K562 (cell line): ENCODE measurements at regions not wholly inside any gene's neighbourhood (a gene's known extent, or its start where the extent isn't known, plus 50 kb on each side); places are given as distances from the start of the nearest gene placed in this dataset.

Source experiments
- ATAC-seq: fragments of 200-7000 bp; cut with Tn5 transposase; 3 replicates; pipeline ENCODE4 v1.9.1; 2020; ENCODE audit warnings: moderate library complexity
- BruUV-seq: library from RNA; stranded (reverse); fragments of 400-500 nt; replicated peaks from 2 replicates; lab custom pipeline; 2021; lab: Mats Ljungman, UMichigan
- CTCF ChIA-PET: fragments of 300-600 bp; formaldehyde crosslinking; extraction: SDS; loops from one replicate; lab custom pipeline; 2021; ENCODE audit warnings: low intra/inter-chr PET ratio; lab: Yijun Ruan, JAX
- POLR2A ChIA-PET: fragments of 300-600, 350-650 bp; sonication (Branson Sonifier 250); formaldehyde crosslinking; extraction: SDS; loops from one replicate; lab custom pipeline; 2021; ENCODE audit warnings: antibody characterized with exemption, inconsistent platforms; lab: Yijun Ruan, JAX
- DNase-seq, 4 experiments: peaks; one replicate each; pipeline versions ENCODE4 v3.0.0 to v3.0.0-alpha.2; 2011 to 2018; ENCODE audit warnings: low spot score in 3 of 4, mixed read lengths in 3 of 4; ENCODE audit errors: extremely low read depth in 1 of 4
- FAIRE-seq: peaks from 2 replicates; lab custom pipeline; 2011; peaks lifted over from hg19 to GRCh38; lab: Jason Lieb, UNC
- H2AFZ ChIP-seq: 2 replicates; pipeline ENCODE4 v1.6.0; 2011; ENCODE audit warnings: low read depth, low read length, control low read depth, inconsistent platforms
- H3K27ac ChIP-seq: fragments of 200-600 bp; 3 replicates; pipeline ENCODE4 v1.8.0; 2011; ENCODE audit warnings: low read depth, mild to moderate bottlenecking, control low read depth, inconsistent platforms, low read length, moderate library complexity, mixed read lengths; ENCODE audit errors: extremely low read depth
- H3K27me3 ChIP-seq, 2 experiments: fragments of 300-600 bp in 1 of 2; 2 replicates in 1 of 2; 3 replicates in 1 of 2; pipeline versions ENCODE4 v1.6.0 to v1.8.0; 2011; ENCODE audit warnings: inconsistent platforms in 2 of 2, low read length in 2 of 2, mild to moderate bottlenecking in 1 of 2, mixed read lengths in 1 of 2, moderate library complexity in 1 of 2; ENCODE audit not compliant: control insufficient read depth in 2 of 2, insufficient read depth in 2 of 2
- H3K36me3 ChIP-seq: fragments of 300-600 bp; 3 replicates; pipeline ENCODE4 v1.8.0; 2011; ENCODE audit warnings: mild to moderate bottlenecking, low read length, inconsistent platforms; ENCODE audit not compliant: control insufficient read depth, insufficient read depth
- H3K4me1 ChIP-seq, 2 experiments: fragments of 200-600 bp in 1 of 2; replicated peaks in 1 of 2; 2 replicates in 1 of 2; 3 replicates in 1 of 2; pipeline versions ENCODE4 v1.5.1 to v1.8.0; 2011; ENCODE audit warnings: inconsistent platforms in 2 of 2, low read length in 2 of 2, mild to moderate bottlenecking in 1 of 2, mixed read lengths in 1 of 2, moderate library complexity in 1 of 2; ENCODE audit not compliant: control insufficient read depth in 2 of 2, insufficient read depth in 2 of 2
- H3K4me2 ChIP-seq: 2 replicates; pipeline ENCODE4 v1.6.1; 2011; ENCODE audit warnings: low read length, control low read depth, inconsistent platforms, mixed read lengths; ENCODE audit not compliant: insufficient read depth
- H3K4me3 ChIP-seq: fragments of 200-600 bp; sonication (generic), shearing (Covaris generic); 2 replicates; pipeline ENCODE4 v1.5.1; 2016; ENCODE audit warnings: control low read depth, inconsistent platforms
- H3K79me2 ChIP-seq: fragments of 200-600 bp; 3 replicates; pipeline ENCODE4 v1.8.0; 2011; ENCODE audit warnings: low read length, inconsistent platforms; ENCODE audit not compliant: control insufficient read depth, insufficient read depth
- H3K9ac ChIP-seq, 2 experiments: 2 replicates each; pipeline versions ENCODE4 v1.6.0 to v1.6.1; 2011; ENCODE audit warnings: low read depth in 2 of 2, low read length in 2 of 2, control low read depth in 1 of 2, inconsistent platforms in 1 of 2, mild to moderate bottlenecking in 1 of 2, mixed read lengths in 1 of 2; ENCODE audit not compliant: insufficient read depth in 1 of 2
- H3K9me1 ChIP-seq: one replicate; pipeline ENCODE4 v1.6.0; 2011; ENCODE audit warnings: inconsistent platforms, mild to moderate bottlenecking, low read length, moderate library complexity; ENCODE audit not compliant: control insufficient read depth, insufficient read depth
- H3K9me3 ChIP-seq: replicated peaks from 2 replicates; pipeline ENCODE4 v1.5.1; 2011; ENCODE audit warnings: low read depth, low read length, inconsistent platforms; ENCODE audit not compliant: control insufficient read depth, insufficient read depth
- H4K20me1 ChIP-seq: replicated peaks from 2 replicates; pipeline ENCODE4 v1.6.1; 2011; ENCODE audit warnings: low read length, inconsistent platforms, mixed read lengths; ENCODE audit not compliant: control insufficient read depth, insufficient read depth
- BRF1 ChIP-seq: IDR thresholded peaks from 3 replicates; pipeline ENCODE4 v1.6.1; 2011; ENCODE audit warnings: borderline replicate concordance, mild to moderate bottlenecking; ENCODE audit not compliant: insufficient read length; ENCODE audit errors: extremely low read depth
- CBX1 ChIP-seq: sonication (generic); IDR thresholded peaks from 2 replicates; pipeline ENCODE4 v1.6.1; 2016; ENCODE audit warnings: antibody characterized with exemption, low read depth, mild to moderate bottlenecking
- ELF2 ChIP-seq: fragments of 250-450 bp; sonication (Bioruptor Pico); IDR thresholded peaks from 2 replicates; pipeline ENCODE4 v1.5.0; 2021; ENCODE audit warnings: mild to moderate bottlenecking
- HDAC1 ChIP-seq, 2 experiments: fragments of 450-650 bp; IDR thresholded peaks; 2 replicates each; pipeline ENCODE4 v1.6.1; 2016 to 2017; ENCODE audit warnings: inconsistent platforms in 1 of 2, mild to moderate bottlenecking in 1 of 2, moderate library complexity in 1 of 2
- HDAC2 ChIP-seq: fragments of 450-650 bp; IDR thresholded peaks from 2 replicates; pipeline ENCODE4 v1.6.1; 2016; ENCODE audit warnings: mild to moderate bottlenecking
- HLTF ChIP-seq: fragments of 450-650 bp; IDR thresholded peaks from 2 replicates; pipeline ENCODE4 v1.6.1; 2016
- HMG20A ChIP-seq: fragments of 450-650 bp; formaldehyde crosslinking; conservative IDR thresholded peaks from 2 replicates; pipeline ENCODE4 v1.4.0; 2020; ENCODE audit warnings: mild to moderate bottlenecking, mixed read lengths
- POLR2AphosphoS5 ChIP-seq: IDR thresholded peaks from 2 replicates; pipeline ENCODE4 v1.6.1; 2011; ENCODE audit warnings: mild to moderate bottlenecking, low read depth, low read length, moderate library complexity; ENCODE audit not compliant: control insufficient read depth, insufficient read depth
- RFX7 ChIP-seq: fragments of 250-450 bp; sonication (Bioruptor Pico); IDR thresholded peaks from 2 replicates; pipeline ENCODE4 v1.5.1; 2021; ENCODE audit warnings: mild to moderate bottlenecking
- SMAD1 ChIP-seq: fragments of 150-350 bp; IDR thresholded peaks from 2 replicates; pipeline ENCODE4 v1.6.1; 2014; ENCODE audit warnings: low read length, low read depth; ENCODE audit not compliant: partially characterized antibody
- YY1 ChIP-seq, 3 experiments: IDR thresholded peaks; 2 replicates each; pipeline ENCODE4 v1.6.1; 2011; ENCODE audit warnings: low read length in 2 of 3, mild to moderate bottlenecking in 2 of 3, moderate library complexity in 2 of 3, borderline replicate concordance in 1 of 3, control low read depth in 1 of 3, low read depth in 1 of 3; ENCODE audit not compliant: insufficient read depth in 3 of 3, insufficient replicate concordance in 2 of 3, control insufficient read depth in 1 of 3, insufficient read length in 1 of 3; ENCODE audit errors: extremely low read depth in 1 of 3
- ZNF134 ChIP-seq: fragments of 250-450 bp; sonication (Bioruptor Pico); conservative IDR thresholded peaks from 2 replicates; pipeline ENCODE4 v1.4.0; 2020
- ZNF76 ChIP-seq: fragments of 250-450 bp; sonication (Bioruptor Pico); IDR thresholded peaks from 2 replicates; pipeline ENCODE4 v1.4.0; 2020; ENCODE audit warnings: mild to moderate bottlenecking, moderate library complexity, borderline replicate concordance
- in situ Hi-C: fragments of 300-500 bp; cut with MboI; formaldehyde crosslinking; loops from 4 replicates; pipeline ENCODE4 v1.15.0; 2018; ENCODE audit warnings: inconsistent platforms, mixed read lengths
- intact Hi-C: fragments of 100-400 bp; cut with micrococcal nuclease; formaldehyde crosslinking; loops from 2 replicates; pipeline ENCODE4 v1.14.2; 2022
- TF ChIP-seq, protein P1 (sequence below): fragments of 450-650 bp; IDR thresholded peaks from 2 replicates; pipeline ENCODE4 v1.6.1; 2016; ENCODE audit warnings: mild to moderate bottlenecking, moderate library complexity

DNA sequence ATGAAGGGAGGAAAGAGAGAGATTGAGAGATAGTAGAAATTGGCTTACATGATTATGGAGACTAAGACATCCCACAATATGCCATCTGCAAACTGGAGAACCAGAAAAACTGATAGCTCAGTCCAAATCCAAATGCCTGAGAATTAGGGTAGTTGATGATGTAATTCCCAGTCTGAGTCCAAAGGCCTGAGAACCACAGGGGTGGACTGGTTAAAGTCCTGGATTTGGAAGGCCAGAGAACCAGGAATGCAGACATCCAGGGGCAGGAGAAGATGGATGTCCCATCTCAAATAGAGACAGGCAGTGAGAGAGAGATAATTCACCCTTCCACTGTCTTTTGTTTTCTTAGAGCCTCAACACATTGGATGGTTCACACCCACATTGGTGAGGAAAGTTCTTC, 345.7 kb upstream of the SPANXN4 start:
- FAIRE-seq, result no peak
- Histone ChIP-seq H4K20me1 (no peaks in the 10 kb centered on the region), H3K4me1 (no peaks in the 10 kb centered on the region), H3K36me3 (no peaks in the 10 kb centered on the region), H3K9me1 (no peaks in the 10 kb centered on the region), H3K4me2 (no peak overlapping the region), H2AFZ (no peak overlapping the region), H3K9me3 (no peaks in the 10 kb centered on the region), H3K27me3 (no peaks in the 10 kb centered on the region), H3K79me2 (no peaks in the 10 kb centered on the region), H3K4me3 (no peak overlapping the region), H3K9ac (no peak overlapping the region), H3K27ac (no peak overlapping the region)
- no peak for DNase-seq
- intact Hi-C loops, result no loop called here
- no peak for ATAC-seq
- POLR2A ChIA-PET, result no interaction called here
- BruUV-seq, result no TSS peak
- in situ Hi-C loops, result no loop called here
- CTCF ChIA-PET, result no interaction called here
- TF ChIP-seq ZNF76 (no peak), BRF1 (no peak), HMG20A (CRISPR knock-in tag) (no peak), YY1 (IDR thresholded peaks at IDR 0.05; ENCODE audit: borderline replicate concordance in 1 of 3, control insufficient read depth in 1 of 3, extremely low read depth in 1 of 3, insufficient read depth in 3 of 3, insufficient read length in 1 of 3, insufficient replicate concordance in 2 of 3, low read depth in 1 of 3, low read length in 2 of 3) (no peak), HLTF (no peak), CBX1 (no peak), HDAC1 (IDR thresholded peaks at IDR 0.05) (no peak), ELF2 (CRISPR knock-in tag) (no peak), SMAD1 (no peak), HDAC2 (no peak), ZNF134 (CRISPR knock-in tag) (no peak), POLR2AphosphoS5 (no peak), RFX7 (no peak)
- TF ChIP-seq, protein P1, sequence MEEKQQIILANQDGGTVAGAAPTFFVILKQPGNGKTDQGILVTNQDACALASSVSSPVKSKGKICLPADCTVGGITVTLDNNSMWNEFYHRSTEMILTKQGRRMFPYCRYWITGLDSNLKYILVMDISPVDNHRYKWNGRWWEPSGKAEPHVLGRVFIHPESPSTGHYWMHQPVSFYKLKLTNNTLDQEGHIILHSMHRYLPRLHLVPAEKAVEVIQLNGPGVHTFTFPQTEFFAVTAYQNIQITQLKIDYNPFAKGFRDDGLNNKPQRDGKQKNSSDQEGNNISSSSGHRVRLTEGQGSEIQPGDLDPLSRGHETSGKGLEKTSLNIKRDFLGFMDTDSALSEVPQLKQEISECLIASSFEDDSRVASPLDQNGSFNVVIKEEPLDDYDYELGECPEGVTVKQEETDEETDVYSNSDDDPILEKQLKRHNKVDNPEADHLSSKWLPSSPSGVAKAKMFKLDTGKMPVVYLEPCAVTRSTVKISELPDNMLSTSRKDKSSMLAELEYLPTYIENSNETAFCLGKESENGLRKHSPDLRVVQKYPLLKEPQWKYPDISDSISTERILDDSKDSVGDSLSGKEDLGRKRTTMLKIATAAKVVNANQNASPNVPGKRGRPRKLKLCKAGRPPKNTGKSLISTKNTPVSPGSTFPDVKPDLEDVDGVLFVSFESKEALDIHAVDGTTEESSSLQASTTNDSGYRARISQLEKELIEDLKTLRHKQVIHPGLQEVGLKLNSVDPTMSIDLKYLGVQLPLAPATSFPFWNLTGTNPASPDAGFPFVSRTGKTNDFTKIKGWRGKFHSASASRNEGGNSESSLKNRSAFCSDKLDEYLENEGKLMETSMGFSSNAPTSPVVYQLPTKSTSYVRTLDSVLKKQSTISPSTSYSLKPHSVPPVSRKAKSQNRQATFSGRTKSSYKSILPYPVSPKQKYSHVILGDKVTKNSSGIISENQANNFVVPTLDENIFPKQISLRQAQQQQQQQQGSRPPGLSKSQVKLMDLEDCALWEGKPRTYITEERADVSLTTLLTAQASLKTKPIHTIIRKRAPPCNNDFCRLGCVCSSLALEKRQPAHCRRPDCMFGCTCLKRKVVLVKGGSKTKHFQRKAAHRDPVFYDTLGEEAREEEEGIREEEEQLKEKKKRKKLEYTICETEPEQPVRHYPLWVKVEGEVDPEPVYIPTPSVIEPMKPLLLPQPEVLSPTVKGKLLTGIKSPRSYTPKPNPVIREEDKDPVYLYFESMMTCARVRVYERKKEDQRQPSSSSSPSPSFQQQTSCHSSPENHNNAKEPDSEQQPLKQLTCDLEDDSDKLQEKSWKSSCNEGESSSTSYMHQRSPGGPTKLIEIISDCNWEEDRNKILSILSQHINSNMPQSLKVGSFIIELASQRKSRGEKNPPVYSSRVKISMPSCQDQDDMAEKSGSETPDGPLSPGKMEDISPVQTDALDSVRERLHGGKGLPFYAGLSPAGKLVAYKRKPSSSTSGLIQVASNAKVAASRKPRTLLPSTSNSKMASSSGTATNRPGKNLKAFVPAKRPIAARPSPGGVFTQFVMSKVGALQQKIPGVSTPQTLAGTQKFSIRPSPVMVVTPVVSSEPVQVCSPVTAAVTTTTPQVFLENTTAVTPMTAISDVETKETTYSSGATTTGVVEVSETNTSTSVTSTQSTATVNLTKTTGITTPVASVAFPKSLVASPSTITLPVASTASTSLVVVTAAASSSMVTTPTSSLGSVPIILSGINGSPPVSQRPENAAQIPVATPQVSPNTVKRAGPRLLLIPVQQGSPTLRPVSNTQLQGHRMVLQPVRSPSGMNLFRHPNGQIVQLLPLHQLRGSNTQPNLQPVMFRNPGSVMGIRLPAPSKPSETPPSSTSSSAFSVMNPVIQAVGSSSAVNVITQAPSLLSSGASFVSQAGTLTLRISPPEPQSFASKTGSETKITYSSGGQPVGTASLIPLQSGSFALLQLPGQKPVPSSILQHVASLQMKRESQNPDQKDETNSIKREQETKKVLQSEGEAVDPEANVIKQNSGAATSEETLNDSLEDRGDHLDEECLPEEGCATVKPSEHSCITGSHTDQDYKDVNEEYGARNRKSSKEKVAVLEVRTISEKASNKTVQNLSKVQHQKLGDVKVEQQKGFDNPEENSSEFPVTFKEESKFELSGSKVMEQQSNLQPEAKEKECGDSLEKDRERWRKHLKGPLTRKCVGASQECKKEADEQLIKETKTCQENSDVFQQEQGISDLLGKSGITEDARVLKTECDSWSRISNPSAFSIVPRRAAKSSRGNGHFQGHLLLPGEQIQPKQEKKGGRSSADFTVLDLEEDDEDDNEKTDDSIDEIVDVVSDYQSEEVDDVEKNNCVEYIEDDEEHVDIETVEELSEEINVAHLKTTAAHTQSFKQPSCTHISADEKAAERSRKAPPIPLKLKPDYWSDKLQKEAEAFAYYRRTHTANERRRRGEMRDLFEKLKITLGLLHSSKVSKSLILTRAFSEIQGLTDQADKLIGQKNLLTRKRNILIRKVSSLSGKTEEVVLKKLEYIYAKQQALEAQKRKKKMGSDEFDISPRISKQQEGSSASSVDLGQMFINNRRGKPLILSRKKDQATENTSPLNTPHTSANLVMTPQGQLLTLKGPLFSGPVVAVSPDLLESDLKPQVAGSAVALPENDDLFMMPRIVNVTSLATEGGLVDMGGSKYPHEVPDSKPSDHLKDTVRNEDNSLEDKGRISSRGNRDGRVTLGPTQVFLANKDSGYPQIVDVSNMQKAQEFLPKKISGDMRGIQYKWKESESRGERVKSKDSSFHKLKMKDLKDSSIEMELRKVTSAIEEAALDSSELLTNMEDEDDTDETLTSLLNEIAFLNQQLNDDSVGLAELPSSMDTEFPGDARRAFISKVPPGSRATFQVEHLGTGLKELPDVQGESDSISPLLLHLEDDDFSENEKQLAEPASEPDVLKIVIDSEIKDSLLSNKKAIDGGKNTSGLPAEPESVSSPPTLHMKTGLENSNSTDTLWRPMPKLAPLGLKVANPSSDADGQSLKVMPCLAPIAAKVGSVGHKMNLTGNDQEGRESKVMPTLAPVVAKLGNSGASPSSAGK, result no peak
